Hippocampal formation (tissue), 2 donors: ENCODE measurements at regions not wholly inside any gene's neighbourhood (a gene's known extent, or its start where the extent isn't known, plus 50 kb on each side); places are given as distances from the start of the nearest gene placed in this dataset.

Experiments used
- DNase-seq, 2 donors: peaks; one replicate each; lab custom pipeline; 2025; lab: John Stamatoyannopoulos, UW

GRCh38 chr1:243944429-243945160 is 94.6 kb upstream of the AKT3 start:
- no peak for DNase-seq

GRCh38 chr1:243943671-243944428 is 93.8 kb upstream of the AKT3 start:
- DNase-seq, result no peak

DNA sequence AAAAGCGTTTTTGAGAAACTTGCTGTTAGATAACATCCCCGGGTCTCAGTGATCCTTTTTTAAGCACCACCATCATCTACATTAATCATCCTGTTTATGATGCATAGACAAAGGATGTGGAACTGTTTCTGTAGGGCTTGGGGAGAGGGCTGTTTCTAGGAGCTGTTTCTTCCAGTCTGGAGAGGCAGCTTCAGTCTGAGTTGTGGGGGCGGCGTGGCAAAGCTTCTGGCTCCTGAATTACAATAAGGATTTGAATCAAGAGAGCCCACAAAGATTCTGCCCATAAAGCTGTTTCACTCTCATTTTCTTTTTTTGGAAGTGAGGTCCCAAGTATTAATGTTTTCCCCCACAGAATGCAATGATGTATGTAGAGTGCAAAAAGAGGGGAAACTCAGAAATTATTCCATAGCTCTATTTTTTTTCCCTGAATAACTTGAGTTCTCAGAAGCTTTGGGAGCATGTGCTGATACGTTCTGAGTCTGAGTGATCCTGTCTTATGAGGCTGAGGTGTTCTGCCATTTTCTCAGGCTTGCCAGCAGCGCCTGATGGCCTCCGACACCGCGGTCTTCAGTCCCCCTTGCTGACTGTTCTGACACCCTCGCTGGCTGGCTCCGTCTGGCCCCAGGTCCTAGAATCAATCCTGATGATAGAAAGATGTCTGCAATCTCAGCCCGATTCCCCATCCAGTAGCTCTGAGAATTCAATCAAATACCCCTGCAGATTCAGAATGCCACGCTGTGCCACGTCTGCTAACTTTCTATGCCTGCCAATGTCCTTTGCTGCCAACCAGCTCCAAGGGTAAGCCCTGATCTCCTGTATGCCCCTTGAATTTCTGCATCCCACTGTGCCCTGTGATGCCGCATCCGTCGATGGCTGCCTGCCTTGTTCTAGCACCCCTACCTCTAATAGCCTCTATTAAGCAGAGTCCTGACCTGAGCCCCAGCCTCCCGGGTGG is 92.4 kb upstream of the AKT3 start:
- DNase-seq, result peak in 1 of 2 donors; percentile 62

- DNase-seq, result no peak
Measured at GRCh38 chr1:243940451-243940850, 90.4 kb upstream of the AKT3 start.

- no peak for DNase-seq
Measured at GRCh38 chr1:243939167-243939848, 89.3 kb upstream of the AKT3 start.

- no peak for DNase-seq
Measured at GRCh38 chr1:243938208-243938607, 88.2 kb upstream of the AKT3 start.

DNA sequence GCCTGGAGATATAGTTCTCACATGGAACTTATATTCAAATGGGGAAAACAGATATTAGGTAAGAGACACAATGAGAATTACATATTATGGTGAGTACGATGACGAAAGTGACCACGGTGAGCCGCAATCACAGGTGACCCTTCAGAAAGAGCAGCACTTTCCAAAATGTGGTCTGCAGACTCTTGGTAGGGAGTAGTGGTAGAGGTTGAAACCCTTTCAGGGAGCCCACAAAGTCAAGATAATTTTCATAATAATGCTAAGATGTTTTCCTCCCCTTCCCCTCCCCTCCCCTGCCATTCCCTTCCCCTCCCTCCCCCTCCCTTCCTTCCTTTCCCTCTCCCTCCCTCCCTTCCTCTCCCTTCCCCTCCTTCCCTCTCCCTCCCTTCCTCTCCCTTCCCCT is 83.5 kb upstream of the AKT3 start:
- no peak for DNase-seq

- no peak for DNase-seq
Measured at GRCh38 chr1:243931957-243932356, 81.9 kb upstream of the AKT3 start.

GRCh38 chr1:243930822-243931671 is 81.0 kb upstream of the AKT3 start:
- no peak for DNase-seq

DNA sequence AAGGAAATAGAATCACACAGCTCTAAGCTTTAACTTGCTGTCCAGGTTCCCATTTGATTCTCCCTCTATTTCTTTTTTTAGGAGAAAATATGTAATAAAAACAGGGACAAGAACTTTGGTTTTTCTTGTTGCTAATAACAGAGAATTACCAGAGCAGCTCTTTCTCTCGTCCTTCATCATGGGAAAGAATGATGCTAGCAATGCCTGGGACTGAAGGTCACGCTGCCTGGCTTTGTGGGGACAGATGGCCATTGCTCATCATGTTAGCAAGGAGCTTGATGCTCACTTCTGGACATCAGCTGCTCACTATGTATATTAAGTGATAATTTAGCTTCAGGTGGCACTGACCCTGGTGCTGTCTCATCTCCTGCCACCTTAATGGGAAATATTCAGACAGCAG is 77.3 kb upstream of the AKT3 start:
- DNase-seq, result no peak

- DNase-seq, result no peak
Measured at GRCh38 chr1:243926803-243927245, 76.8 kb upstream of the AKT3 start.

DNA sequence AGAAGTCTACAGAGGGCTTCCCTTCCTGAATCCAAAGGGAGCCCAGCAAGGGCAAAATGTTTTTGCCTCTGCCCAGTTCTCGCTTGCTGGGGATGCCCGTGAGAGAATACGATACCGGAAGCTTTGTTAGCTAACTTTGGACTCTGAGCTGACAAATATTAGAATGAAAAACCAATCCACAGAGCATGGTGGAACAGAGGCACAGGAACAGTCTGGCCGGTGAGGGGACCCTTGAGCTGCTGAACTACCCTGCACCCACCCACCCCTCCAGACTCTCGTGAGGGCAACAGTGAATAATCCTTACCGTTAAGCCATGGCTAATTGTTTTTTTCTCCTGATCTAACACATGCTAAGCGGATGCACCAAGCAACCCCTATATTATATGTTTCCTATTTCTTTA is 76.3 kb upstream of the AKT3 start:
- DNase-seq, result no peak

GRCh38 chr1:243924588-243925349 is 74.7 kb upstream of the AKT3 start:
- no peak for DNase-seq

DNA sequence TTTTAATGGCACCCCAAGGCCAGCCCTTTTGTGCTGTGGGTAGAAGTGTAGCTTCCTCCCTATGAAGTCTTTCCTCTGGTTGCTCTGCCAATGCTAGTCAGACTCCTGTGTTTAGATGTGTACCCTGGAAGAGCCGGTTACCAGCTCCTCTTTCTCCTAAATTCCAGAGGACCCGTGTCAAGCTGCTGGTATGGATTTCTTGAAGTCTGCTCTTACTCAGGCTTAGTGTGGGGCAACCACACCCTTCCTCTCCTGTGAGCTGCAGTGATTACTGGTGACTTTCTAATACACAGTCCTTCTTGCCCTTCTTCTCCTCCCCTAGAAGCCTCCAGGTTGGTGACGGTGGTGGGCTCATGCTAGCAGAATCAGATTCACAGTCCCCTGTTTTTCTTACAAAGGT is 74.1 kb upstream of the AKT3 start:
- DNase-seq, result no peak

- DNase-seq, result no peak
Measured at GRCh38 chr1:243923292-243924171, 73.5 kb upstream of the AKT3 start.

- DNase-seq, result no peak
Measured at GRCh38 chr1:243921111-243921510, 71.1 kb upstream of the AKT3 start.

- no peak for DNase-seq
Measured at GRCh38 chr1:243917863-243918565, 68.0 kb upstream of the AKT3 start.

GRCh38 chr1:243917177-243917862 is 67.3 kb upstream of the AKT3 start:
- peak; percentile 27 to 70 for DNase-seq
